NOMO-1 treated with DMSO at 0.1 percent for 48 hours (cell line): ENCODE measurements at regions not wholly inside any gene's neighbourhood (a gene's known extent, or its start where the extent isn't known, plus 50 kb on each side); places are given as distances from the start of the nearest gene placed in this dataset.
"Not testable (repeated sequence)": the region's sequence is repeated elsewhere in the genome, so short reads cannot be mapped to it uniquely, and the experiment has no call there.

Experiments
- DNase-seq: peaks from one replicate; lab custom pipeline; 2025; ENCODE audit not compliant: unreplicated experiment; lab: John Stamatoyannopoulos, UW

GRCh38 chr17:22131740-22132139, 439.4 kb downstream of the KCNJ18 start:
- DNase-seq = no peak

DNA sequence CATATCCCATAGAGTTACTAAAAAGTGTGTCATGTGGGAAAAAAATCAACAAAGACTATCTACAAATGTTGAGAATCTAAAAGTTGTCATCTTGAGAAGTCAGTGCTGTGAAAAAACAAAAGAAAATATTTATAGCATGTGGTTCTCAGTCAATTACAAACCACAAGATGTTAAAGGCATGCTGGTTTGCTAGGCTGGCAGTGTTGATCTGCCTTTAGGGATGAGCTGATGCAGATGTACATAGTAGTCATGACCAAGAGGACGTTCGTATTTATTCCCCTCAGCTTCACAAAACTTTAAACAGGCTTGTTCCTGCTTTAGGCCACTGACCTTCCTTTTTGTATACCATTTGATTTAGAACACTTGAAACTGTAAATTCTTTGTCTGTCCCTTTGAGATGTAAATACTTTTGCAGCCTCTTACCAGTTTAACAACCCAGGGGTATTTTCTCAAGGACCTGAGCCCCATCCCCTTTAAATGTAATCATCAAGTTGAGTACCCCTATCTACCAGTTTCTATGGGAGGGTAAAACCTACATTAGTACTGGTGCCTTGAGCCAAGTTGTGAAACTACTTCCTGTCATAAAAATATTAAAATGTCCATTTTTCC, 446.6 kb downstream of the KCNJ18 start:
- DNase-seq = no peak

DNA sequence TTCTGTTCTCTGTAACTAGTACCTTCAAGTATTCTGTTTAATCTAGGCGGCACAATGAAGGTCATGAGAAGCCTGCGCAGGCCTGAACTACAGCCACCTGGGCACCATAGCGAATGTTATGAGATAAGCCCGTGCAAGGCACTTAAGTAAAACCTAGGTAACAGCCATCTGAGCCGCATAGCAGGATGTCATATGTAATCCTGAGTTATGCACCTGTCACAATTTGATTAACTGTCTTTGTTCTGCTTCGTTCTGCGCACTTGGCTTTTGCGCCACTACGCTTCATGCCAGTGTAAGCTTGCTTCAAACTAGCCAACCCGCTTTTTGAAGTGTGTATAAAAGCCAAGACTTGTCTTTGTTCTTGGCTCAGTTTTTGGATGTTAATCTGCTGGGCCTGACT, 449.8 kb downstream of the KCNJ18 start:
- no peak for DNase-seq

- no peak for DNase-seq
Measured at GRCh38 chr17:22145605-22146178, 453.4 kb downstream of the KCNJ18 start.

- DNase-seq = no peak
Measured at GRCh38 chr17:22158364-22158763, 466.0 kb downstream of the KCNJ18 start.

DNA sequence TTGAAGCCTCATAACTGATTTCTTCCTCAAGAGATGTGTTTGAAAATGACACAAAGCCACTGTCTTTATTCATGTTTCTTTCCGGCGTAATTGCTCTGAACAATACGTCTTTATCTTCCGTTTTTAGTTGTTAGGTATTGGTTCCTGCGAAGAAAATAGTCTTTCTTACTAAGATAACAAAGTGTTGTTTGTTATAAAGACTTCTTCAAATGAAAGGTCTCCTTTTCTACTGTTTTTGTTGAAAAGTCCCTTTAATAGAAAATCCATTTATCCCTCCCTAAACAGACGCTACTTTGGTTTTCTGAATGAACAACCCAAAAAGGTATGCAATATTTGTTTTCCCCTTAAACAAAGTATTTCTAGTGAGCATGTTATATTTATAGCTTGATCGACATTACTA, 469.1 kb downstream of the KCNJ18 start:
- DNase-seq = no peak

GRCh38 chr17:22171631-22172030, 479.3 kb downstream of the KCNJ18 start:
- DNase-seq = no peak

GRCh38 chr17:22193113-22193512, 500.8 kb downstream of the KCNJ18 start:
- no peak for DNase-seq

DNA sequence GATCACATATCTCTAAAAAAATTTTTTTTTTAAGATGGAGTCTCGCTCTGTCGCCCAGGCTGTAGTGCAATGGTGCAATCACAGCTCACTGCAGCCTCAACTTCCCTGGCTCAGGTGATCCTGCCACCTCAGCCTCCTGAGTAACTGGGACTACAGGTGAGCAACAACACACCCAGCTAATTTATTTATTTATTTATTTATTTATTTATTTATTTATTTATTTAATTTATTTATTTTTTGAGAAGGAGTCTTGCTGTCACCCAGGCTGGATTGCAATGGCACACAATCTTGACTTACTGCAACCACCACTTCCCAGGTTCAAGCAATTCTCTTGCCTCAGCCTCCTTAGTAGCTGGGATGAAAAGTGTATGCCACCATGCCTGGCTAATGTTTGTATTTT, 507.9 kb downstream of the KCNJ18 start:
- not testable (repeated sequence) for DNase-seq

- DNase-seq = no peak
Measured at GRCh38 chr17:22202702-22203101, 510.4 kb downstream of the KCNJ18 start.

- no peak for DNase-seq
Measured at GRCh38 chr17:22203208-22203715, 510.9 kb downstream of the KCNJ18 start.

DNA sequence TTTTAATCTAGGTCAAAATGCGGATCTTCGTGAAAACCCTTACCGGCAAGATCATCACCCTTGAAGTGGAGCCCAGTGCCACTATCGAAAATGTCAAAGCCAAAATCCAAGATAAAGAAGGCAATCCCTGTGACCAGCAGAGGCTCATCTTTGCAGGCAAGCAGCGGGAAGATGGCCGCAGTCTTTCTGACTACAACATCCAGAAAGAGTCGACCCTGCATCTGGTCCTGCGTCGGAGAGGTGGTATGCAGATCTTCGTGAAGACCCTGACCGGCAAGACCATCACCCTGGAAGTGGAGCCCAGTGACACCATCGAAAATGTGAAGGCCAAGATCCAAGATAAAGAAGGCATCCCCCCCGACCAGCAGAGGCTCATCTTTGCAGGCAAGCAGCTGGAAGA, 511.8 kb downstream of the KCNJ18 start:
- not testable (repeated sequence) for DNase-seq

- not testable (repeated sequence) for DNase-seq
Measured at GRCh38 chr17:22210212-22210611, 517.9 kb downstream of the KCNJ18 start.

DNA sequence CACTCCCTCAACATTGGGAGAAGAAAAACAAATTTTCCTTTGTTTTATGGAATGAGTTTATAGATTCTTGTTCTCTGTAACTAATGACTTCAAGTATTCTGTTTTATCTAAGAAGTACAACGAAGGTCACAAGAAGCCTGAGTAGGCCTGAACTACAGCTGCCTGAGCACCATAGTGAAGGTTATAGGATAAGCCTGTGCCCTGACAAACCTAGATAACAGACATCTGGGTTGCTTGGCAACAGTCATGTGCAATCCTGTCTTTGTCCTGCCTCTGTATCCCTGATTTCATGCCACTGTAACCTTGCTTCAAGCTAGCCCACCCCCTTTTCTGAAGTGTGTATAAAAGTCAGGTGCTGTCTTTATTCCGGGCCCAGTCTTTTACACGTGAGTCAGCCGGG, 520.8 kb downstream of the KCNJ18 start:
- not testable (repeated sequence) for DNase-seq

DNA sequence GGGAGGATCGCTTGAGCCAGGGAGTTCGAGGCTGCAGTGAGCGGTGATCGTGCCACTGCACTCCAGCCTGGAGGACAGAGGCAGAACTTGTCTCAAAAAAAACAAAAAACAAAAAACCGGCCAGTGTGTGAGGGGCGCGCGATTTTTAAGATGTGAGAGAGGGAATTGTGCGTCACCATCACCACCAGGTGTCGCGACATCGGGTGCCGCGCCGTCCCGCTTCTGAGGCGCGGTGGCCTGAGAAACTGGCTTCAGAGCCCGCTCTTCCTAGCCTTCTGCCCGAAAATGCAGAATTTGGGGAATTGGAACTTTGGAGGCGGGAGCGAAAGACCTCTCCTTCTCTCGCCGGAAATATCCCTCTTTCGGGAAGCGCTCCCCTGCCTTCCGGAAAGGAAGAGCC, 524.8 kb downstream of the KCNJ18 start:
- no peak for DNase-seq

DNA sequence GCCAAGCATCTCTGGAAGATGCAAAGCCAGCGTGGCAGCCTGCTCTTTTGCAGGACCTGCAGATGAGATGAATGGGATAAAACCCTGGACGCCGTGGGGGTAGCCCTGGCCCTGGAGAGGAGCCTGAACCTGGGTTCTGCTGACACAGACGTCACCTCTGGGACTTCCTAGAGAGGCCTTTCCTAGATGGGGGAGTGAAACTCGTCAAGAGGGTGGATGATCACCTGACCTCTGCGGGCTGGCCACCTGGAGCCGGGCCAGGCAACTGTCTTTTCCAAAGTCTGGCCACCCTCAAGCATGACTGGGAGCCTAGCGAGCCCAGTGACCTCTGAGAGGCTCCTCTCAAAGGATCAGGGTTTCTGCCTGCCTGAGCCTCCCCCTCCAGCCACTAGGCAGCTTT, 529.0 kb downstream of the KCNJ18 start:
- DNase-seq = no peak

DNA sequence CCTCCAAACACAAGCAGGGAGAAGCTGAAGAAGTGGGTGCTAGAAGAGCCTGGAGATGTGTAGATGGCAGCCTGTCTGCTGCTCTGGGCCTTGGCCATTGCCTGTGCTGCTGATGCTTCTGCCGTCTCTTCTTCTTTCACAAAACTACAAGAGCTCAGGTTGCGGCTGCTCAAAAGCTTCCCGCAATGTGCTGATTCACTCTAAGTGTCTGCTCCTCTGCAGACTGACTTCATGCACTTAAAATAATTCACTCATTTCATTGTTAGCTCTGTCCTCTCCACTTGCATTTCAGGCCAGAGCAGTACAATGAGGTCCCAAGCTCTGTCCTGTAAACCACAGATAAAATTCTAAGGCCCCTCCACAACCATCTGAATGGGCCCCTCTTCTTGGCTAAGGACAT, 534.2 kb downstream of the KCNJ18 start:
- not testable (repeated sequence) for DNase-seq

GRCh38 chr17:22226932-22227331, 534.6 kb downstream of the KCNJ18 start:
- DNase-seq = not testable (repeated sequence)

DNA sequence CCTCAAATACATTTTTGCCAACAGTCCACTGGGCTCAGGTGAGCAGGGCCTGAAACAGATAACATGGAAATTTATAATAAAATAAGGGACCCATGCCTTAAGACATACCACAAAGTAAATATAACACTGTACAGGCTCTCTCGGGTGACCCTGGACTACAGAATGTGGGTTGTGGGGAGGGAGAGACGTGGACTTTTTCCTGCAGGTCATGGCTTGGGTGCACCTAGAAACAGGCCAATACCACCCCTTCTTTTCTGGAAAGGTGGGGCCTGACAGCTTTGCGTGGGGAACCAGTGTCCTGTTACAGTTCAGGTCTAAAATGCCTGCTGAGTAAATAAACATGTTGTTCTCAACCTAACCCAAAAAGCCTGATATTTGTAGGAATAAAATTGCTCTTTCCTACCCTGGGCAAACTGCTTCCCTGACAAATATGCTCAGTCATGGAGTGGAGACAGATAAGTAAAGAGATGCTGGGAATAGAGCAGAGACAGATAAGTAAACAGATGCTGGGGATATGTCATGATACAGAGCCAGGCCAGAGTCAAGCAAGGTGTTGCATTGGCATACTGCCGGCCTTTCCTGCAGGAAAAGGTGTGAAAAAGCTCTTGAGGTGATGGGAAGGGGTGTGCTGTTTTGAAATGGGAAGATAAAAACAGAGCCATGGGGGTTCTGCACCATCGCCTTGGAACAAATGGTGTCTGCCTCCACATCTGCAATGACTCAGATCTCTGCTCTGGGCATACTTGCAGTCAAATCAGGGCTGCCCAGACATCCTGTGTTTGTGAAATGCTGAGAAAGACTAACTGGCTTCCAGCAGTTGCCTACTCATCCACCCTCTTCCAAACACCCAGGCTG, 535.6 kb downstream of the KCNJ18 start:
- not testable (repeated sequence) for DNase-seq

DNA sequence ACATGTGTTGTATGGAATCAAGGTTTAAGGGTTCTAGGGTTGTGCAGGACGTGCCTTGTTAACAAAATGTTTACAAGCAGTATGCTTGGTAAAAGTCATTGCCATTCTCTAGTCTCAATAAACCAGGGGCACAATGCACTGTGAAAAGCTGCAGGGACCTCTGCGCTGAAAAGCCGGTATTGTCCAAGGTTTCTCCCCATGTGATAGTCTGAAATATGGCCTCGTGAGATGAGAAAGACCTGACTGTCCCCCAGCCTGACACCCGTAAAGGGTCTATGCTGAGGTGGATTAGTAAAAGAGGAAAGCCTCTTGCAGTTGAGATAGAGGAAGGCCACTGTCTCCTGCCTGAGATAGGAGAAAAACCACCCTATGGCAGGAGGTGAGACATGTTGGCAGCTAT, 537.5 kb downstream of the KCNJ18 start:
- not testable (repeated sequence) for DNase-seq

GRCh38 chr17:22233382-22233781, 541.1 kb downstream of the KCNJ18 start:
- no peak for DNase-seq

DNA sequence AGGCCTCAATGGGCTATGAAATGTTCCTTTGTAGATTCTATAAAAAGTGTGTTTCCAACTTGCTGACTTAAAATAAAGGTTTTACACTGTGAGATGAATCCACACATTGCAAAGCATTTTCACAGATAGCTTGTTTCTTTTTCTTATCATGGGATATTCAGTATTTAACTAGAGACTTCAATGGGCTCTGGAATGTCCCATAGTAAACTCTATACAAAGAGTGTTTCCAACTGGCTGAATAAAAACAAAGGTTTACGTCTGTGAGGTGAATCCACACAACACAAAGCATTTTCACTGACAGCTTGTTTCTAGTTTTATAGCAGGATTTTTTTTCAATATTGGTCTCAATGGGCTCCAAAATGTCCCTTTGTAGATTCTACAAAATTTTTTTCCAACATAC, 550.1 kb downstream of the KCNJ18 start:
- DNase-seq = no peak
